Karpas-422 (cell line): ENCODE measurements at regions not wholly inside any gene's neighbourhood (a gene's known extent, or its start where the extent isn't known, plus 50 kb on each side); places are given as distances from the start of the nearest gene placed in this dataset.

Experiments used
- DNase-seq: peaks from one replicate; pipeline ENCODE4 v3.0.0-alpha.2; 2015
- H2AFZ ChIP-seq: fragments of 200-600 bp; sonication (generic); 2 replicates; pipeline ENCODE4 v1.6.1; 2014; ENCODE audit warnings: antibody characterized with exemption, low read length, mixed read lengths
- H3K27ac ChIP-seq: fragments of 200-600 bp; sonication (generic); 2 replicates; pipeline ENCODE4 v1.5.1; 2014; ENCODE audit warnings: mild to moderate bottlenecking, low read length, moderate library complexity
- H3K27me3 ChIP-seq: fragments of 200-600 bp; sonication (generic); 2 replicates; pipeline ENCODE4 v1.6.1; 2014; ENCODE audit warnings: low read length, mixed read lengths
- H3K36me3 ChIP-seq: fragments of 200-600 bp; sonication (generic); 2 replicates; pipeline ENCODE4 v1.6.1; 2014; ENCODE audit warnings: low read length, mixed read lengths; ENCODE audit not compliant: insufficient read depth
- H3K4me1 ChIP-seq: fragments of 200-600 bp; sonication (generic); 2 replicates; pipeline ENCODE4 v1.6.1; 2014; ENCODE audit warnings: mild to moderate bottlenecking, low read length, mixed read lengths
- H3K4me2 ChIP-seq: fragments of 200-600 bp; sonication (generic); 2 replicates; pipeline ENCODE4 v1.6.1; 2014; ENCODE audit warnings: low read length, low read depth, mild to moderate bottlenecking; ENCODE audit not compliant: poor library complexity, severe bottlenecking
- H3K4me3 ChIP-seq: fragments of 200-600 bp; sonication (generic); 2 replicates; pipeline ENCODE4 v1.5.1; 2014; ENCODE audit warnings: mild to moderate bottlenecking, antibody characterized with exemption, low read length, mixed read lengths
- H3K79me2 ChIP-seq: fragments of 200-600 bp; sonication (generic); 2 replicates; pipeline ENCODE4 v1.6.1; 2014; ENCODE audit warnings: mild to moderate bottlenecking, low read length, mixed read lengths
- H3K9ac ChIP-seq: fragments of 200-600 bp; sonication (generic); 2 replicates; pipeline ENCODE4 v1.6.0; 2014; ENCODE audit warnings: low read length
- H3K9me2 ChIP-seq: fragments of 200-600 bp; sonication (generic), shearing (Covaris generic); replicated peaks from 2 replicates; pipeline ENCODE4 v1.6.0; 2014; ENCODE audit warnings: mild to moderate bottlenecking, low read length, moderate library complexity; ENCODE audit not compliant: insufficient read depth
- H3K9me3 ChIP-seq: fragments of 300-700, 200-600 bp; sonication (generic); 2 replicates; pipeline ENCODE4 v1.6.1; 2014; ENCODE audit warnings: low read length, mixed read lengths
- H4K20me1 ChIP-seq: fragments of 200-600 bp; sonication (generic); 2 replicates; pipeline ENCODE4 v1.6.1; 2014; ENCODE audit warnings: mild to moderate bottlenecking, antibody characterized with exemption, low read length, low read depth; ENCODE audit not compliant: insufficient read depth

DNA sequence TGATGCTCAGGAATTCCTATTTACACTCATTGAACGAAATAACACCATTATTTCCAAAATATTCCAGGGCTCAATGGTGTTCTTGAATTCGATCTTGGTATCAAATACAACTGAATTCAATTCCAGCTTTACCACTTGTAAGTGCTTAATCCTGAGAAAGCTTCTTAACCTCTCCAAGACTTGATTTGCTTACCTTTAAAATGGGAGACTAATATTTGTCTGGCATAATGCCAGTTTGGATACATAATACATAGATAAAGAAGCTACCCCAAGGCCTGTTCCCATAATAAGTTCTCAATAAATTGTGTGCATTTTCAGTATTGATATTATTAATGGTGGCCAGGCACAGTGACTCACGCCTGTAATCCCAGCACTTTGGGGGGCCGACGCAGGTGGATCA, 368.9 kb upstream of the MAF start:
- no peak overlapping the region for H3K4me3 ChIP-seq
- no peaks in the 10 kb centered on the region for H3K9me3 ChIP-seq
- no peaks in the 10 kb centered on the region for H4K20me1 ChIP-seq
- no peaks in the 10 kb centered on the region for H3K9me2 ChIP-seq
- no peak overlapping the region for H3K9ac ChIP-seq
- no peaks in the 10 kb centered on the region for H3K27me3 ChIP-seq
- no peak overlapping the region for H3K4me2 ChIP-seq
- no peaks in the 10 kb centered on the region for H3K36me3 ChIP-seq
- H3K79me2 ChIP-seq = no peaks in the 10 kb centered on the region
- no peak overlapping the region for H2AFZ ChIP-seq
- no peak overlapping the region for H3K27ac ChIP-seq
- DNase-seq = no peak
- H3K4me1 ChIP-seq = no peaks in the 10 kb centered on the region

DNA sequence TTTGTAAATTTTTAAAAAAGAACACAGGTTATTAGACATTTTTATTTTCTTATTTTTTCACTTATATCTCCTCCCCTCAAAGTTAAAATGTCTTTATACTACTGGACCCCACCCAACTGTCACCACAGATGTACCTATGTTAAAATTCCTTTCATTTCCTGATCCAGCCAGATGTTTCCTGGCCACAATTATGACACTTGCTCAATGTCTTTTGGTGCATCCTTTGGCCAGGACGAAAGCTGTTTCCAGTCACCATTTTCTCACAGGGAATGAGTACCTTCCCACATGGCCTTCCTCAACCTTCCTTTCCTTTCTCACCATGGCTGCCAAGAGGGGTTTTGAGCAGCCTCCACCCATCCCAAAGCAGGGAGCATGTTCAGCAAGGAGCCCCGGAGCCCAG, 365.7 kb upstream of the MAF start:
- Histone ChIP-seq H4K20me1 (no peaks in the 10 kb centered on the region), H3K9me3 (no peaks in the 10 kb centered on the region), H3K4me3 (no peak overlapping the region), H3K27me3 (no peaks in the 10 kb centered on the region), H3K36me3 (no peaks in the 10 kb centered on the region), H3K9me2 (no peaks in the 10 kb centered on the region), H3K27ac (no peak overlapping the region), H3K4me2 (no peak overlapping the region), H3K79me2 (no peaks in the 10 kb centered on the region), H2AFZ (no peak overlapping the region), H3K9ac (no peak overlapping the region), H3K4me1 (no peaks in the 10 kb centered on the region)
- no peak for DNase-seq

- Histone ChIP-seq H3K27ac (no peak overlapping the region), H3K9me2 (no peaks in the 10 kb centered on the region), H3K9me3 (no peaks in the 10 kb centered on the region), H3K9ac (no peak overlapping the region), H4K20me1 (no peaks in the 10 kb centered on the region), H3K4me2 (no peak overlapping the region), H3K27me3 (no peaks in the 10 kb centered on the region), H3K4me3 (no peak overlapping the region), H2AFZ (no peak overlapping the region), H3K36me3 (no peaks in the 10 kb centered on the region), H3K79me2 (no peaks in the 10 kb centered on the region), H3K4me1 (no peaks in the 10 kb centered on the region)
- no peak for DNase-seq
Measured at GRCh38 chr16:79965718-79966117, 365.2 kb upstream of the MAF start.

GRCh38 chr16:79964104-79964503, 363.6 kb upstream of the MAF start:
- H3K79me2 ChIP-seq = no peaks in the 10 kb centered on the region
- H3K27ac ChIP-seq = no peak overlapping the region
- DNase-seq = no peak
- no peak overlapping the region for H3K9ac ChIP-seq
- H3K4me3 ChIP-seq = no peak overlapping the region
- H3K9me3 ChIP-seq = no peaks in the 10 kb centered on the region
- no peaks in the 10 kb centered on the region for H4K20me1 ChIP-seq
- no peak overlapping the region for H3K4me2 ChIP-seq
- no peaks in the 10 kb centered on the region for H3K9me2 ChIP-seq
- no peak overlapping the region for H2AFZ ChIP-seq
- H3K27me3 ChIP-seq = no peaks in the 10 kb centered on the region
- no peaks in the 10 kb centered on the region for H3K36me3 ChIP-seq
- no peaks in the 10 kb centered on the region for H3K4me1 ChIP-seq

- Histone ChIP-seq H3K4me2 (no peak overlapping the region), H3K27ac (no peak overlapping the region), H2AFZ (no peak overlapping the region), H3K9me2 (no peaks in the 10 kb centered on the region), H3K36me3 (no peaks in the 10 kb centered on the region), H3K79me2 (no peaks in the 10 kb centered on the region), H3K4me3 (no peak overlapping the region), H3K9ac (no peak overlapping the region), H3K4me1 (no peaks in the 10 kb centered on the region), H4K20me1 (no peaks in the 10 kb centered on the region), H3K27me3 (no peaks in the 10 kb centered on the region), H3K9me3 (no peaks in the 10 kb centered on the region)
- DNase-seq = no peak
Measured at GRCh38 chr16:79962962-79963361, 362.4 kb upstream of the MAF start.

GRCh38 chr16:79959226-79959625, 358.7 kb upstream of the MAF start:
- Histone ChIP-seq H3K4me1 (no peaks in the 10 kb centered on the region), H3K27ac (no peak overlapping the region), H3K79me2 (no peaks in the 10 kb centered on the region), H4K20me1 (no peaks in the 10 kb centered on the region), H2AFZ (no peak overlapping the region), H3K4me3 (no peak overlapping the region), H3K9ac (no peak overlapping the region), H3K4me2 (no peak overlapping the region), H3K27me3 (0 out of 2 replicates have a peak, but pooled peaks cover 2% of the 10 kb centered on the region), H3K36me3 (no peaks in the 10 kb centered on the region), H3K9me2 (no peaks in the 10 kb centered on the region), H3K9me3 (no peaks in the 10 kb centered on the region)
- DNase-seq = no peak

DNA sequence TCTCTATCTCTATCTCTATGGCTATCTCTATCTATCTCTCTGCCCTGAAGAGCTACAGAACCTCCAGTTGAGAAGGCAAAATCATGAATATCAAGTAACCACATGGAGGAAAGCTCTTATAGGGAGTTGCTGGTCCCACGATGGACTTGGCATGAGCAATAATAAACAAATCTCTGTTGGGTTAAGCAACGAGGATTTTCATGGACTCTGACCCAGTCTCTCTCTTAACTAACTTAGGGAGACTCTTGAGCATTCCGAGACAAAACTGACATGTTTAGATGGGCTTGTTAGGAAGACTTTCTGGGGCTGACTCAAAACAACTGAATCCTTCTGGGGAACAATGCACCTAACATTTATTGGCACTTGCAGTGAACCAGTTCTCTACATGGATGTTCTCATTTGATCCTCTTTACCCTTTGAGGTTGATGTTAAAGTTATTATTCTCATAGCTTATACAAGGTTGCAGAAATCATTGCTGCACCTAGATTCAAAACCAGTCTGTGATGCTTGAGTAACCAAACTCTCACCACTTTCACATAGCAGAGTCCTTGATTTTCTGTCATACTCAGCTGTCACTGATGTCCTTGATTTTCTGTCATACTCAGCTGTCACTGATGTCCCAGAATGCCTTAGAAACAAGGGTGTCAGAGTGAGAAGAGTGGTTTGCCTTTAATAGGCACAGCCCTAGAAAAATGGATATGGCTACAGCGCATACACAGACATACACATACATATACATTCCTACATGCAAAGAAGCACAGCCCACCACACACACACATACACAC, 354.6 kb upstream of the MAF start:
- Histone ChIP-seq H3K36me3 (no peaks in the 10 kb centered on the region), H3K27ac (no peak overlapping the region), H3K9me2 (no peaks in the 10 kb centered on the region), H3K9me3 (no peaks in the 10 kb centered on the region), H3K9ac (no peak overlapping the region), H2AFZ (no peak overlapping the region), H3K4me2 (no peak overlapping the region), H3K4me3 (no peak overlapping the region), H3K4me1 (no peaks in the 10 kb centered on the region), H3K79me2 (no peaks in the 10 kb centered on the region), H4K20me1 (no peaks in the 10 kb centered on the region), H3K27me3 (0 out of 2 replicates have a peak, but pooled peaks cover 5% of the 10 kb centered on the region)
- no peak for DNase-seq

- H3K79me2 ChIP-seq = no peaks in the 10 kb centered on the region
- H3K9me3 ChIP-seq = no peaks in the 10 kb centered on the region
- H3K27ac ChIP-seq = no peak overlapping the region
- H3K4me1 ChIP-seq = no peaks in the 10 kb centered on the region
- no peak for DNase-seq
- 0 out of 2 replicates have a peak, but pooled peaks cover 3% of the 10 kb centered on the region for H3K27me3 ChIP-seq
- no peaks in the 10 kb centered on the region for H3K36me3 ChIP-seq
- no peak overlapping the region for H3K4me3 ChIP-seq
- H3K9ac ChIP-seq = no peak overlapping the region
- no peak overlapping the region for H2AFZ ChIP-seq
- H3K9me2 ChIP-seq = no peaks in the 10 kb centered on the region
- H3K4me2 ChIP-seq = no peak overlapping the region
- no peaks in the 10 kb centered on the region for H4K20me1 ChIP-seq
Measured at GRCh38 chr16:79950932-79951719, 350.6 kb upstream of the MAF start.
